ENCODE measurements at regions not wholly inside any gene's neighbourhood (a gene's known extent, or its start where the extent isn't known, plus 50 kb on each side); places are given as distances from the start of the nearest gene placed in this dataset.

GRCh38 chr12:114479831-114480230, 73.9 kb upstream of the TBX5 start:
- TF ChIP-seq, protein P1, sequence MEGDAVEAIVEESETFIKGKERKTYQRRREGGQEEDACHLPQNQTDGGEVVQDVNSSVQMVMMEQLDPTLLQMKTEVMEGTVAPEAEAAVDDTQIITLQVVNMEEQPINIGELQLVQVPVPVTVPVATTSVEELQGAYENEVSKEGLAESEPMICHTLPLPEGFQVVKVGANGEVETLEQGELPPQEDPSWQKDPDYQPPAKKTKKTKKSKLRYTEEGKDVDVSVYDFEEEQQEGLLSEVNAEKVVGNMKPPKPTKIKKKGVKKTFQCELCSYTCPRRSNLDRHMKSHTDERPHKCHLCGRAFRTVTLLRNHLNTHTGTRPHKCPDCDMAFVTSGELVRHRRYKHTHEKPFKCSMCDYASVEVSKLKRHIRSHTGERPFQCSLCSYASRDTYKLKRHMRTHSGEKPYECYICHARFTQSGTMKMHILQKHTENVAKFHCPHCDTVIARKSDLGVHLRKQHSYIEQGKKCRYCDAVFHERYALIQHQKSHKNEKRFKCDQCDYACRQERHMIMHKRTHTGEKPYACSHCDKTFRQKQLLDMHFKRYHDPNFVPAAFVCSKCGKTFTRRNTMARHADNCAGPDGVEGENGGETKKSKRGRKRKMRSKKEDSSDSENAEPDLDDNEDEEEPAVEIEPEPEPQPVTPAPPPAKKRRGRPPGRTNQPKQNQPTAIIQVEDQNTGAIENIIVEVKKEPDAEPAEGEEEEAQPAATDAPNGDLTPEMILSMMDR (conservative IDR thresholded peaks at IDR 0.05; ENCODE audit: low read length), result no peak
- no peak for TF ChIP-seq EZH2phosphoT487 (IDR thresholded peaks at IDR 0.05; ENCODE audit: borderline replicate concordance, low read depth, low read length)
